Esophagus squamous epithelium (tissue), 5 donors: ENCODE measurements at regions not wholly inside any gene's neighbourhood (a gene's known extent, or its start where the extent isn't known, plus 50 kb on each side); places are given as distances from the start of the nearest gene placed in this dataset.

ENCODE experiments used
- DNase-seq: peaks from one replicate; lab custom pipeline; 2025; lab: John Stamatoyannopoulos, UW
- H3K27ac ChIP-seq, 4 donors: fragments of 200-600 bp; sonication (generic); one replicate each; pipeline ENCODE4 v1.5.1; 2016 to 2019; ENCODE audit warnings: mild to moderate bottlenecking in 1 of 4
- H3K27me3 ChIP-seq, 4 donors: fragments of 200-600 bp; sonication (generic); 1 replicate in 3 of 4; 2 replicates in 1 of 4; pipeline versions ENCODE4 v1.5.1 to v1.6.0; 2017 to 2021; ENCODE audit warnings: antibody characterized with exemption in 1 of 4
- H3K36me3 ChIP-seq, 3 donors: fragments of 200-600 bp; sonication (generic); one replicate each; pipeline ENCODE4 v1.5.1; 2016 to 2019
- H3K4me1 ChIP-seq, 3 donors: fragments of 200-600 bp; sonication (generic); one replicate each; pipeline ENCODE4 v1.5.1; 2017 to 2019
- H3K4me3 ChIP-seq, 4 donors: fragments of 200-600 bp; sonication (generic); 1 replicate in 3 of 4; 2 replicates in 1 of 4; pipeline ENCODE4 v1.5.1; 2016 to 2019; ENCODE audit warnings: mild to moderate bottlenecking in 2 of 4, moderate library complexity in 1 of 4
- H3K9me3 ChIP-seq, 3 donors: fragments of 200-600 bp; sonication (generic); one replicate each; pipeline ENCODE4 v1.5.1; 2016 to 2019
- CTCF ChIP-seq, 6 experiments: fragments of 450-650 bp in 4 of 6; fragments of 200-600 bp in 2 of 6; sonication (generic) in 2 of 6; IDR thresholded peaks; one replicate each; pipeline ENCODE4 v1.5.1; 2016 to 2019; ENCODE audit warnings: antibody characterized with exemption in 6 of 6, mild to moderate bottlenecking in 4 of 6, moderate library complexity in 4 of 6
- POLR2A ChIP-seq, 4 donors: fragments of 450-650 bp; IDR thresholded peaks; one replicate each; pipeline ENCODE4 v1.6.1; 2017; ENCODE audit warnings: antibody characterized with exemption in 4 of 4, mild to moderate bottlenecking in 4 of 4, moderate library complexity in 3 of 4
- WGBS, 2 donors: methylation state at CpG; one replicate each; pipeline ENCODE4 v1.1.5; 2018; 5-methylcytosine and 5-hydroxymethylcytosine counted together
- intact Hi-C: fragments of 100-400 bp; cut with DNase I; formaldehyde crosslinking; loops from one replicate; pipeline ENCODE4 v1.15.0; 2022
- donor health status: DM: yes; HTN: yes; CAD: no.

- H3K4me3 ChIP-seq, result no peak overlapping the region
- no peak for DNase-seq
- WGBS, 2 donors, result 82 to 86% methylated on average over 1 of the region's 1 CpG
- intact Hi-C loops, result no loop called here
- TF ChIP-seq CTCF (IDR thresholded peaks at IDR 0.05), result no peak
- no peak for TF ChIP-seq POLR2A (IDR thresholded peaks at IDR 0.05)
- H3K36me3 ChIP-seq, result no peaks in the 10 kb centered on the region
- no peak overlapping the region for H3K27ac ChIP-seq
- H3K27me3 ChIP-seq, result no peaks in the 10 kb centered on the region
- H3K4me1 ChIP-seq, result no peaks in the 10 kb centered on the region
- no peaks in the 10 kb centered on the region for H3K9me3 ChIP-seq
Measured at GRCh38 chr6:19087897-19088296, 700.7 kb downstream of the RNF144B start.

GRCh38 chr6:19100752-19101151, 713.6 kb downstream of the RNF144B start:
- Histone ChIP-seq H3K27me3 (no peaks in the 10 kb centered on the region), H3K27ac (no peak overlapping the region), H3K4me3 (no peak overlapping the region), H3K9me3 (peaks cover 0 to 7% (median 6%) of the 10 kb centered on the region in 3 donors), H3K4me1 (no peaks in the 10 kb centered on the region), H3K36me3 (no peaks in the 10 kb centered on the region)
- TF ChIP-seq POLR2A (IDR thresholded peaks at IDR 0.05), result no peak
- no peak for TF ChIP-seq CTCF (IDR thresholded peaks at IDR 0.05)
- 76% methylated on average over 4 of the region's 4 CpGs for WGBS, 2 donors
- DNase-seq, result no peak
- intact Hi-C loops, result no loop called here

GRCh38 chr6:19102936-19103335, 715.8 kb downstream of the RNF144B start:
- 78 to 82% methylated on average over 3 of the region's 3 CpGs for WGBS, 2 donors

GRCh38 chr6:19107468-19107867, 720.3 kb downstream of the RNF144B start:
- TF ChIP-seq POLR2A (IDR thresholded peaks at IDR 0.05), result no peak
- no peak for TF ChIP-seq CTCF (IDR thresholded peaks at IDR 0.05)
- intact Hi-C loops, result no loop called here
- DNase-seq, result no peak
- H3K4me1 ChIP-seq, result no peaks in the 10 kb centered on the region
- H3K36me3 ChIP-seq, result no peaks in the 10 kb centered on the region
- H3K27me3 ChIP-seq, result no peaks in the 10 kb centered on the region
- 71 to 86% methylated on average over 1 of the region's 1 CpG for WGBS, 2 donors
- no peak overlapping the region for H3K27ac ChIP-seq
- peaks cover 0 to 8% (median 7%) of the 10 kb centered on the region in 3 donors for H3K9me3 ChIP-seq
- no peak overlapping the region for H3K4me3 ChIP-seq

More at GRCh38 chr6:19102936-19103335, 715.8 kb downstream of the RNF144B start:
- Histone ChIP-seq H3K4me3 (no peak overlapping the region), H3K4me1 (no peaks in the 10 kb centered on the region), H3K27ac (no peak overlapping the region), H3K36me3 (no peaks in the 10 kb centered on the region), H3K27me3 (no peaks in the 10 kb centered on the region), H3K9me3 (peaks cover 0 to 15% (median 13%) of the 10 kb centered on the region in 3 donors)
- no peak for TF ChIP-seq POLR2A (IDR thresholded peaks at IDR 0.05)
- TF ChIP-seq CTCF (IDR thresholded peaks at IDR 0.05), result no peak
- intact Hi-C loops, result no loop called here
- DNase-seq, result no peak

- no peak overlapping the region for H3K4me3 ChIP-seq
- TF ChIP-seq POLR2A (IDR thresholded peaks at IDR 0.05) (no peak), CTCF (IDR thresholded peaks at IDR 0.05) (no peak)
- no peak for DNase-seq
- intact Hi-C loops, result no loop called here
- H3K4me1 ChIP-seq, result no peaks in the 10 kb centered on the region
- no peaks in the 10 kb centered on the region for H3K27me3 ChIP-seq
- no peak overlapping the region for H3K27ac ChIP-seq
- no peaks in the 10 kb centered on the region for H3K9me3 ChIP-seq
- no peaks in the 10 kb centered on the region for H3K36me3 ChIP-seq
Measured at GRCh38 chr6:19121521-19121920, 715.6 kb upstream of the ID4 start.
